ENCODE measurements at regions not wholly inside any gene's neighbourhood (a gene's known extent, or its start where the extent isn't known, plus 50 kb on each side); places are given as distances from the start of the nearest gene placed in this dataset.

DNA sequence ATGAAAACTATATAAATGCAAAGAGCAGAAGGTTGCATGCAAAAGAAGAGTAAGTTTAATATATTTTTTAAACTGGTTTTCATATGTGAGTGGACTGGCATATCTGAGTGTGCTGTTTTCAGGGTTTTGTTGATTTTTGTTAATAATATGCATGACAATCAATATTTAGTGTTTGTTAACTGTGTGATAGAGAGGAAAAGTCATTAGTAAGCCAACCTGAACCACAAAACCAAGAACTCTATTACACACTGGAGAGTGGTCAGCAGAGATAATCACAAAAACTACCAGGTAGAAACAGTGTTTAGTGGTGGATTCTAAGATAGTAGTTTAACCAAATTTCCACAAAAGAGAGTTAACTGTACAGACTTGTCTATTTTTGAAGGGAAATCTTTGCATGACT lies 396.9 kb downstream of the GASK1B start:
- TF ChIP-seq EP300 (IDR thresholded peaks at IDR 0.05): no peak
- TF ChIP-seq POLR2A (IDR thresholded peaks at IDR 0.05): no peak
- TF ChIP-seq, protein P1, sequence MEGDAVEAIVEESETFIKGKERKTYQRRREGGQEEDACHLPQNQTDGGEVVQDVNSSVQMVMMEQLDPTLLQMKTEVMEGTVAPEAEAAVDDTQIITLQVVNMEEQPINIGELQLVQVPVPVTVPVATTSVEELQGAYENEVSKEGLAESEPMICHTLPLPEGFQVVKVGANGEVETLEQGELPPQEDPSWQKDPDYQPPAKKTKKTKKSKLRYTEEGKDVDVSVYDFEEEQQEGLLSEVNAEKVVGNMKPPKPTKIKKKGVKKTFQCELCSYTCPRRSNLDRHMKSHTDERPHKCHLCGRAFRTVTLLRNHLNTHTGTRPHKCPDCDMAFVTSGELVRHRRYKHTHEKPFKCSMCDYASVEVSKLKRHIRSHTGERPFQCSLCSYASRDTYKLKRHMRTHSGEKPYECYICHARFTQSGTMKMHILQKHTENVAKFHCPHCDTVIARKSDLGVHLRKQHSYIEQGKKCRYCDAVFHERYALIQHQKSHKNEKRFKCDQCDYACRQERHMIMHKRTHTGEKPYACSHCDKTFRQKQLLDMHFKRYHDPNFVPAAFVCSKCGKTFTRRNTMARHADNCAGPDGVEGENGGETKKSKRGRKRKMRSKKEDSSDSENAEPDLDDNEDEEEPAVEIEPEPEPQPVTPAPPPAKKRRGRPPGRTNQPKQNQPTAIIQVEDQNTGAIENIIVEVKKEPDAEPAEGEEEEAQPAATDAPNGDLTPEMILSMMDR (IDR thresholded peaks at IDR 0.05): no peak

Measured in sigmoid colon (tissue), 4 donors.